Heart left ventricle (tissue), 13 donors: ENCODE measurements at regions not wholly inside any gene's neighbourhood (a gene's known extent, or its start where the extent isn't known, plus 50 kb on each side); places are given as distances from the start of the nearest gene placed in this dataset.
"Not testable (repeated sequence)": the region's sequence is repeated elsewhere in the genome, so short reads cannot be mapped to it uniquely, and the experiment has no call there.

Experiments used
- POLR2A ChIP-seq, 2 donors: fragments of 450-650 bp; IDR thresholded peaks; one replicate each; pipeline ENCODE4 v1.6.1; 2017; ENCODE audit warnings: antibody characterized with exemption in 2 of 2, mild to moderate bottlenecking in 2 of 2, moderate library complexity in 2 of 2
- TF ChIP-seq, protein P1 (sequence below), 12 donors: fragments of 200-600 bp; sonication (generic) in 4 of 12; IDR thresholded peaks; one replicate each; pipeline versions ENCODE4 v1.5.0 to v1.8.0; 2018 to 2022; ENCODE audit warnings: antibody characterized with exemption in 12 of 12, mild to moderate bottlenecking in 5 of 12
- donor health status: ischemic (EF 13 %, LVEDD 7.1; RV severe dilation, severe dysfunction).
- donor health status: DM: no; HTN: yes; CAD: no.
- donor health status: DM: no; HTN: no; CAD: no.
- donor health status: ischemic (EF 25% LVEDD 6.9; RV normal size, moderate dysfunction).
- donor health status: ischemic (EF 25% LVEDD 5.7; RV mildly dilated, moderate dysfunction).
- donor health status: ischemic (EF 35%, LVEDD 5.7; RV mildly dilated, moderate dysfunction).
- donor health status: nonischemic (EF 11% LVEDD 7.7; RV severe dilation, severe dysfunction).
- donor health status: DM: yes; HTN: yes; CAD: no.
- donor health status: PGD.
- donor health status: ischemic (EF 29% LVEDD 5.4; RV normal size, mild dysfunction).
- donor health status: nonischemic (EF 23%, LVEDD 6.1; RV moderate dilation, normal function).

DNA sequence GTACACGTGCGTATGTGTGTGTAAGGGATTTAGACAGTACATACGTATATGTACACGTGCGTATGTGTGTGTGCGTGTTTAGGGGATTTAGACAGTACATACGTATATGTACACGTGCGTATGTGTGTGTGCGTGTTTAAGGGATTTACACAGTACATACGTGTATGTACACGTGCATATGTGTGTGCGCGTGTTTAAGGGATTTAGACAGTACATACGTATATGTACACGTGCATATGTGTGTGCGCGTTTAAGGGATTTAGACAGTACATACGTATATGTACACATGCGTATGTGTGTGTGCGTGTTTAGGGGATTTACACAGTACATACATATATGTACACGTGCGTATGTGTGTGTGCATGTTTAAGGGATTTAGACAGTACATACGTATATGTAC is 100.9 kb upstream of the ALKAL2 start:
- TF ChIP-seq, protein P1, sequence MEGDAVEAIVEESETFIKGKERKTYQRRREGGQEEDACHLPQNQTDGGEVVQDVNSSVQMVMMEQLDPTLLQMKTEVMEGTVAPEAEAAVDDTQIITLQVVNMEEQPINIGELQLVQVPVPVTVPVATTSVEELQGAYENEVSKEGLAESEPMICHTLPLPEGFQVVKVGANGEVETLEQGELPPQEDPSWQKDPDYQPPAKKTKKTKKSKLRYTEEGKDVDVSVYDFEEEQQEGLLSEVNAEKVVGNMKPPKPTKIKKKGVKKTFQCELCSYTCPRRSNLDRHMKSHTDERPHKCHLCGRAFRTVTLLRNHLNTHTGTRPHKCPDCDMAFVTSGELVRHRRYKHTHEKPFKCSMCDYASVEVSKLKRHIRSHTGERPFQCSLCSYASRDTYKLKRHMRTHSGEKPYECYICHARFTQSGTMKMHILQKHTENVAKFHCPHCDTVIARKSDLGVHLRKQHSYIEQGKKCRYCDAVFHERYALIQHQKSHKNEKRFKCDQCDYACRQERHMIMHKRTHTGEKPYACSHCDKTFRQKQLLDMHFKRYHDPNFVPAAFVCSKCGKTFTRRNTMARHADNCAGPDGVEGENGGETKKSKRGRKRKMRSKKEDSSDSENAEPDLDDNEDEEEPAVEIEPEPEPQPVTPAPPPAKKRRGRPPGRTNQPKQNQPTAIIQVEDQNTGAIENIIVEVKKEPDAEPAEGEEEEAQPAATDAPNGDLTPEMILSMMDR (IDR thresholded peaks at IDR 0.05) = not testable (repeated sequence)
- TF ChIP-seq POLR2A (IDR thresholded peaks at IDR 0.05) = not testable (repeated sequence)
